ENCODE measurements at regions not wholly inside any gene's neighbourhood (a gene's known extent, or its start where the extent isn't known, plus 50 kb on each side); places are given as distances from the start of the nearest gene placed in this dataset.

- DNase-seq (peak in 1 of 2 donors; percentile 49), ATAC-seq (no peak)
- WGBS, 3 donors, result 71 to 75% (median 72%) methylated on average over 4 of the region's 4 CpGs
- no peak overlapping the region for H3K4me3 ChIP-seq
- intact Hi-C loops (cut with DNase I), result no loop called here
- TF ChIP-seq CTCF (IDR thresholded peaks at IDR 0.05), result no peak
- H3K4me1 ChIP-seq, result no peaks in the 10 kb centered on the region
- no peaks in the 10 kb centered on the region for H3K27me3 ChIP-seq (ENCODE audit: insufficient read depth in 3 of 3, low read length in 2 of 3)
- H3K9me3 ChIP-seq, result no peaks in the 10 kb centered on the region
- no peaks in the 10 kb centered on the region for H3K36me3 ChIP-seq (ENCODE audit: insufficient read depth in 1 of 2, low read depth in 1 of 2)
- no peak overlapping the region for H3K27ac ChIP-seq
Measured at GRCh38 chr2:190596993-190597392, 51.9 kb upstream of the NAB1 start.

GRCh38 chr2:190598621-190599020 is 50.3 kb upstream of the NAB1 start:
- Histone ChIP-seq H3K4me3 (no peak overlapping the region), H3K9me3 (no peaks in the 10 kb centered on the region), H3K27me3 (ENCODE audit: insufficient read depth in 3 of 3, low read length in 2 of 3) (no peaks in the 10 kb centered on the region), H3K4me1 (no peaks in the 10 kb centered on the region), H3K27ac (no peak overlapping the region), H3K36me3 (ENCODE audit: insufficient read depth in 1 of 2, low read depth in 1 of 2) (no peaks in the 10 kb centered on the region)
- DNase-seq, result no peak
- ATAC-seq, result no peak
- no peak for TF ChIP-seq CTCF (IDR thresholded peaks at IDR 0.05)
- WGBS, 3 donors, result 84 to 89% (median 85%) methylated on average over 2 of the region's 2 CpGs
- intact Hi-C loops (cut with DNase I), result no loop called here

GRCh38 chr2:190599073-190599472 is 49.8 kb upstream of the NAB1 start:
- WGBS, 3 donors, result 81 to 94% (median 82%) methylated on average over 1 of the region's 1 CpG
- Histone ChIP-seq H3K27ac (no peak overlapping the region), H3K27me3 (ENCODE audit: insufficient read depth in 3 of 3, low read length in 2 of 3) (no peaks in the 10 kb centered on the region), H3K36me3 (ENCODE audit: insufficient read depth in 1 of 2, low read depth in 1 of 2) (no peaks in the 10 kb centered on the region), H3K4me1 (no peaks in the 10 kb centered on the region), H3K9me3 (no peaks in the 10 kb centered on the region), H3K4me3 (no peak overlapping the region)
- TF ChIP-seq CTCF (IDR thresholded peaks at IDR 0.05), result no peak
- ATAC-seq (no peak), DNase-seq (no peak)
- intact Hi-C loops (cut with DNase I), result no loop called here

All from psoas muscle (tissue), 7 donors.